SK-N-MC (cell line): ENCODE measurements at regions not wholly inside any gene's neighbourhood (a gene's known extent, or its start where the extent isn't known, plus 50 kb on each side); places are given as distances from the start of the nearest gene placed in this dataset.

Experiments used
- EZH2 ChIP-seq: fragments of 200-600 bp; sonication (generic); IDR thresholded peaks from one replicate; pipeline ENCODE4 v1.6.1; 2017; ENCODE audit warnings: antibody characterized with exemption
- FOXP2 ChIP-seq: optimal IDR thresholded peaks from 2 replicates; pipeline ENCODE3; 2011; ENCODE audit warnings: mild to moderate bottlenecking, moderate library complexity; ENCODE audit not compliant: insufficient read depth; ENCODE audit errors: extremely low read length, control extremely low read depth
- POLR2AphosphoS5 ChIP-seq: IDR thresholded peaks from 2 replicates; pipeline ENCODE4 v1.6.1; 2012; ENCODE audit warnings: mild to moderate bottlenecking, low read depth, low read length, borderline replicate concordance

GRCh38 chr4:142913034-142913433 lies 66.9 kb upstream of the INPP4B start:
- TF ChIP-seq EZH2 (no peak), POLR2AphosphoS5 (no peak), FOXP2 (no peak)
